Stimulated activated CD8-positive, alpha-beta memory T cell treated with anti-CD3 and anti-CD28 coated beads, Interleukin-15, amount 100 ng/mL, for 24 hours (primary cell): ENCODE measurements at regions not wholly inside any gene's neighbourhood (a gene's known extent, or its start where the extent isn't known, plus 50 kb on each side); places are given as distances from the start of the nearest gene placed in this dataset.

ENCODE experiments used
- DNase-seq: peaks from one replicate; pipeline ENCODE4 v3.0.0-alpha.2; 2020; ENCODE audit warnings: low read depth

DNA sequence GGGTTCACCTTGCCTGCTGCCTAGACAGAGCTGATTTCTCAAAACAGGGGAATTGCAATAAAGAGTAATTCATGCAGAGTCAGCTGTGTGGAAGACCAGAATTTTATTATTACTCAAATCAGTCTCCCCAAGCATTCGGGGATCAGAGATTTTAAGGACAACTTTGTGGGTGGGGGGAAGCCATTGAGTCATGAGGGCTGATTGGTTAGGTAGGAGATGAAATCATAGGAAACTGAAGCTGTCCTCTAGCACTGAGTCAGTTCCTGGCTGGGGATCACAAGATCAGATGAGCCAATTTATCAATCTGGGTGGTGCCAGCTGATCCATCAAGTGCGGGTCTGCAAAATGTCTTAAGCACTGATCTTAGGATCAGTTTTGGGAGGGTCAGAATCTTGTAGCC lies 159.1 kb upstream of the MAP1B start:
- DNase-seq = no peak

- DNase-seq = no peak
Measured at GRCh38 chr5:71949772-71950171, 157.5 kb upstream of the MAP1B start.

- no peak for DNase-seq
Measured at GRCh38 chr5:71953866-71954265, 153.4 kb upstream of the MAP1B start.

GRCh38 chr5:71954329-71954728 lies 152.9 kb upstream of the MAP1B start:
- DNase-seq = no peak

DNA sequence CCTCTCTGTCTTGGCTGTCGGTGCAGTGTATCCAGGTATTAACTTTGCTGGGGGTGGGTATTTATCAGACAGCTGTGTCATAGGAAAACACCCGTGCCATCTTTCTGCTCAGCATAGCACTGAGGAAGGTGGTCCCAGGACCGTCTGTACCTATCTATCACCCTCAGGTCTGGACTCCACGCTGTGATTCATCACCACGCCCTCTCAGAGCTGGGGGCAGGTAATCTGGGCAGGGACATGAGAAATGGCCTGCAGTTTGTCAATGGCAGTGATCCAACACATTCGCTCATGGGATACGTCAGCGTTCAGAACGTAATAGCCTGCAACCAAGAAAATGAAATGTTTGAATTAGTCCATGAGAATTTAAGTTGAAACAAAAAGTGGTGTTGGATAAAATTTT lies 151.6 kb upstream of the MAP1B start:
- no peak for DNase-seq

GRCh38 chr5:71957292-71957898 lies 149.9 kb upstream of the MAP1B start:
- DNase-seq = no peak

DNA sequence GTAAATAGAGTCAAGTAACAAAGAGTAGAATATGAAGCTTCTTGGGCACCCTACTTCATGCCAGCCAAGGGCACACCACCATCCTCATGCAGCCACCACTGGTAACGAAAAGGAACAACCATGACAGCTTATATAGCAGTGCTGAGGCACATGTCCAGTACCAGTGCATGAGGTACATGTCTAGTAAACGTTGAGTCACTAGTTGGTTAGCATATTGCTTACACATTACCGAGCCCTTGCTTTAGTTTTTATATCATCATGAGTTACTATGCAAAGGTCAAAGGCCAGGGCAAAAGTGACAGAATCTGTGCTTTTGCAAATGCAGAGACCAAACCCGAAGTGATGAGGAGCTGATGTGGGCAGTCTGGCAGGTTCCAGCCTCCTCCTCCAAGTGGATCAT lies 147.1 kb upstream of the MAP1B start:
- DNase-seq = no peak

GRCh38 chr5:71961786-71962185 lies 145.5 kb upstream of the MAP1B start:
- no peak for DNase-seq

DNA sequence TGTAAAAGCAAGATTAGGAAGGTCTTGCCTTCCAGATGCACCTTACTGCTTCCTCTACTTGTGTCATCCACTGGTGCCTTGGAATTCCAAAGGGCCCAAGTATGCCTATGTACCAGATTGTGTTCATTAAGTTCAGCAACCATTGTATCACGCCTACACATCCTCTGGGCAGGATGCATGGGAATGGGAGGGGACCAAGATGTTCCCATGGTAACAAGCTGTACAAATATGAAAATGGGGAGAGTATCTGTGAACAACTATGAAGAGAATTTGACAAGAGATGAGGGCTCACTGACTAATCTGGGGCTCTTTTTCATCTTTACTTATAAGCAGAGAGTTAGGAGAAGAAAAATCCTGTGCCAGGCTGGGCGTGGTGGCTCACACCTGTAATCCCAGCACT lies 137.8 kb upstream of the MAP1B start:
- DNase-seq = no peak

DNA sequence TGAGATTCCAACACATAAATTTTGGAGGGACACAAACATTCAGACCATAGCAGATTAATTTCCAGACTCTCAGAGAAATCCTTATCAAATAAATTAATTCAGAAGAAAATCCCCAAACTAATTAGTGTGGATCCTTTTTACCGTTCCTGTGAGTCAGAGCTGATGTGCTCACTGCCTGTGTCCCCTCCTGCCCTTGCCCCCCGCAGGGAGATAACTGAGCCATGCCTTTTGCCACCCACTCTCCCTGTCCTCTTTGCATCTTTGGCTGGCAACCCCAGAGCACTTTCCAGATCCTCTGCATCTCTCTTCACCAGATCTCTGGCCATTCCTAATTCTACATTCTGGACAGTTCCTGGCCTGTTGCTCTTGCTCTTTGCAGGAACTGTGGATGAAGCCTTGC lies 135.4 kb upstream of the MAP1B start:
- no peak for DNase-seq

- DNase-seq = no peak
Measured at GRCh38 chr5:71972777-71973473, 134.3 kb upstream of the MAP1B start.

GRCh38 chr5:71973563-71973962 lies 133.7 kb upstream of the MAP1B start:
- no peak for DNase-seq

DNA sequence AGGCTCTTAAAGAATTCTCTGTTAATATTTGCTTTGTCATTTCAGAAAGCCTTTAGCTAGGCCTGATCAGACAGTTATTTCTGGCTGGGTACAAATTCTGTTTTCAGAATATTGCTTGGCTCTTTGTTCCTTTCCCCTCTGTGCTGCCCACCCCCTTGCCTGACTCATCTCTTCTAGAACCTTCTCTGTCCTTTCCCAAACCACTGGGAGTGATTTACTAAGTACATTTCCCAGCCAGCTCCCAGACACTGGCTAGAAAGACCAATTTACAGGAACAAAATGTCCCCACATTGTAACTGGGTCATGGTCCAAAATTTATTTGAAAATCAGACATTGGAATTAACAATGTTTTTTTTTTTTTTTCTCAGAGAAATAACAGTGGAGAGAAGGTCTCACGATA lies 133.1 kb upstream of the MAP1B start:
- DNase-seq = no peak

DNA sequence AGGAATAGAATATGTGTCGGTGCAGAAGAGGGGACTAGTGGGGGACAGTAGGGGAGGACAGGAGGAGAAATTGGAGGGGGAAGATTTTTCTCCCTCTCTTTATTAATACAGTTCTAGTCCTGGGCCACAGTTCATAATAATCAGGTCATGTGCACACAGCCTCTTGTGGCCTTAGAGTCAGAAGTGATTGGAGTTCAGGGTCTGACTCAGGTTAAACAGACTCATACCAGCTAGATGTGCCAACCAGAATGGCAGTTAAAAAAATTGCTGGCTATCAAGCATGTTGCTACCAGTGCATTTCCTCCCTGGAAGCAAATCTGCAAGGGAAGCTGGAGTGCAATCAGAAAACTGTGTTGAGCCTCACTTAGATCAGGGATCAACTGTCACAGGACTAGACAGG lies 132.7 kb upstream of the MAP1B start:
- DNase-seq = no peak

- DNase-seq = no peak
Measured at GRCh38 chr5:71976449-71976848, 130.8 kb upstream of the MAP1B start.

DNA sequence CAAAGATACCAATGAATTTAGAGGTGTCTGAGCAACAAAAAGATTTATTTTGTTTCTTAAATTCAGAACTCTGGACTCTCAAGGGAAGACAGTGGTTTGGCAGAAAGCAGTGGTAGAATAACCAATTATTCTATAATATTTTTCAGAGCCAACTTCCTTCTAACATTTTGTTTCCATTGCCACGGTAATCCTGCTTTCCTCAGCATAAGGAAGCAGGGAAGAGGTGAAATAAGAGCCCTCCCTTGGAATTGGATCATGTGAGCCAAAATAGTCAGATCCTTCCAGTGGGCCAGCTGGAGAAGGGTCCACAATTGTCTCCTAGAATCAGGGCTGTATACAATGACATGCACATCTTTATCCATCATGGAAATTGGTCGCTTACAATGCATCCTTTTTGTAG lies 130.0 kb upstream of the MAP1B start:
- DNase-seq = no peak

- no peak for DNase-seq
Measured at GRCh38 chr5:71978216-71978615, 129.1 kb upstream of the MAP1B start.

- DNase-seq = no peak
Measured at GRCh38 chr5:71982717-71983395, 124.4 kb upstream of the MAP1B start.

GRCh38 chr5:71986101-71986500 lies 121.2 kb upstream of the MAP1B start:
- no peak for DNase-seq

GRCh38 chr5:71988808-71989207 lies 118.5 kb upstream of the MAP1B start:
- DNase-seq = no peak

DNA sequence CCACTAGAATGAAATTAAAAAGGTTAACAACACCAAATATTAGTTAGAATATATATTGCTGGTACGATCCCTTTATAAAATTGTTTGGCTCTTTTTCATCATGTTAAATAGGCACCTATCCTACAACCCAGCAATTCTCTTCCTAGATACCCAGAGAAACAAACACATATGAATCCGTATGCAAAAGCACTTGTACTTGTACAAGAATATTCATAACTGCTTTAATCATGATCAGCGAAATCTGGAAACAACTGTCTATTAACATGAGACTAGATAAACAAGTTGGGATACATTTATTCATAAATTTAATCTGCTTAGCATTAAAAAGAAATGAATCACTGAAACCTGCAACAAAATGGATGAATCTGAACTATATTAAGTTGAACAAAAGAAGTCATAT lies 113.7 kb upstream of the MAP1B start:
- no peak for DNase-seq

- no peak for DNase-seq
Measured at GRCh38 chr5:71996789-71997188, 110.5 kb upstream of the MAP1B start.

DNA sequence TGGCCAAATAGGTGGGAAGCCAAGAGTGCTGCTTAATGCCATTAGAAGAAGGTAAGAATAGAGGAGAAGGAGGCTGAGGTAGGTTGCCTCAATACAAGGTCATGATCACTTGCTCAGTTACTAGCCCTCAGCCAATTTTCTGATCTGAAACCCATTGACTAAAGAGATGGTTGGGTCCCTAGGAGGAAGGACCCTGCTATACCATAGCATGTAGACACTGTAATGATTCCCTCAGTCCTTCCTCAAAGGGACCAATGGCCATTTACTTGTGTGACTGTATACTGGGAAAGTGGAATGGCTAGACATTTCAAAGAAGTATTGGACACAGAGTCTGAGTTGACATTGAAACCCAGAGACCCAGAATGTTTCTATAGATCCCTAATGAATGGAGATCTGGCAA lies 108.5 kb upstream of the MAP1B start:
- no peak for DNase-seq

DNA sequence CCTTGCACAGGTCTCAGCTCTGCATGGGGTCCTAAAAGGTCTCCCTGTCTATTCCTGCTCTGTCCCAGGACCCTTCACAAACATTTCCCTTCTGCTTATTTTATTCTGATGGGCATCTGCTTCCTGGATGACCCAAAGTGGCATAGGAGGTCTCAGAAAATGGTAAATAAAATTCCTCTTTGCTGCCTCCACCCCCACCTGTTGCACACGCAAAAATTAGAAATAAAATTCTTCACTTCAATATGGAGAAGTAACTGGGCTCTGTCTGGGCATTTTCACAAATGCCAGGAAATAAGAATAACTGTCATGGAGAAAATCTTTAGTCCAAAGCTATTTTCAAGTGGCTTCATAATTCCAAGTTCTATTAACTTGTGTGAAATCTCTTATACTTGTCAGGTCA lies 106.6 kb upstream of the MAP1B start:
- DNase-seq = no peak
